Activated effector memory CD4-positive, alpha-beta T cell treated with anti-CD3 and anti-CD28 coated beads, Interleukin-2, amount 50 U/mL, for 16 hours (primary cell): ENCODE measurements at regions not wholly inside any gene's neighbourhood (a gene's known extent, or its start where the extent isn't known, plus 50 kb on each side); places are given as distances from the start of the nearest gene placed in this dataset.
"Not testable (repeated sequence)": the region's sequence is repeated elsewhere in the genome, so short reads cannot be mapped to it uniquely, and the experiment has no call there.

ENCODE experiments used
- DNase-seq: peaks from one replicate; pipeline ENCODE4 v3.0.0-alpha.2; 2020

GRCh38 chr2:83862600-83862999, 596.5 kb downstream of the SUCLG1 start:
- no peak for DNase-seq

GRCh38 chr2:83860320-83860719, 598.8 kb downstream of the SUCLG1 start:
- DNase-seq: no peak

- DNase-seq: no peak
Observed at GRCh38 chr2:83859553-83859952, 599.5 kb downstream of the SUCLG1 start.

GRCh38 chr2:83851066-83851465, 608.0 kb downstream of the SUCLG1 start:
- no peak for DNase-seq

- no peak for DNase-seq
Observed at GRCh38 chr2:83850071-83850725, 608.9 kb downstream of the SUCLG1 start.

GRCh38 chr2:83844490-83844889, 614.6 kb downstream of the SUCLG1 start:
- no peak for DNase-seq

GRCh38 chr2:83842421-83842820, 616.7 kb downstream of the SUCLG1 start:
- no peak for DNase-seq

GRCh38 chr2:83837823-83838222, 621.3 kb downstream of the SUCLG1 start:
- no peak for DNase-seq

GRCh38 chr2:83827618-83828017, 631.5 kb downstream of the SUCLG1 start:
- no peak for DNase-seq

GRCh38 chr2:83826577-83826976, 632.5 kb downstream of the SUCLG1 start:
- DNase-seq: no peak

- DNase-seq: no peak
Observed at GRCh38 chr2:83823229-83823628, 635.9 kb downstream of the SUCLG1 start.

- DNase-seq: no peak
Observed at GRCh38 chr2:83817511-83817910, 641.6 kb downstream of the SUCLG1 start.

GRCh38 chr2:83808878-83809277, 650.2 kb downstream of the SUCLG1 start:
- no peak for DNase-seq

- no peak for DNase-seq
Observed at GRCh38 chr2:83802604-83803003, 656.5 kb downstream of the SUCLG1 start.

- no peak for DNase-seq
Observed at GRCh38 chr2:83795777-83796176, 663.3 kb downstream of the SUCLG1 start.

- DNase-seq: not testable (repeated sequence)
Observed at GRCh38 chr2:83790467-83790866, 668.6 kb downstream of the SUCLG1 start.

GRCh38 chr2:83789674-83790073, 669.4 kb downstream of the SUCLG1 start:
- not testable (repeated sequence) for DNase-seq

- DNase-seq: not testable (repeated sequence)
Observed at GRCh38 chr2:83788938-83789566, 670.0 kb downstream of the SUCLG1 start.

GRCh38 chr2:83787189-83787588, 671.9 kb downstream of the SUCLG1 start:
- DNase-seq: no peak

GRCh38 chr2:83786140-83786539, 672.9 kb downstream of the SUCLG1 start:
- DNase-seq: no peak

GRCh38 chr2:83784947-83785346, 674.1 kb downstream of the SUCLG1 start:
- no peak for DNase-seq

GRCh38 chr2:83784315-83784714, 674.8 kb downstream of the SUCLG1 start:
- DNase-seq: no peak

- no peak for DNase-seq
Observed at GRCh38 chr2:83782122-83782521, 677.0 kb downstream of the SUCLG1 start.

- no peak for DNase-seq
Observed at GRCh38 chr2:83764447-83765005, 694.6 kb downstream of the SUCLG1 start.

- DNase-seq: no peak
Observed at GRCh38 chr2:83757329-83757728, 701.8 kb downstream of the SUCLG1 start.
